Hepatocyte (in vitro differentiated cells): ENCODE measurements at regions not wholly inside any gene's neighbourhood (a gene's known extent, or its start where the extent isn't known, plus 50 kb on each side); places are given as distances from the start of the nearest gene placed in this dataset.
"Not testable (repeated sequence)": the region's sequence is repeated elsewhere in the genome, so short reads cannot be mapped to it uniquely, and the experiment has no call there.

Source experiments
- DNase-seq: peaks from one replicate; pipeline ENCODE4 v3.0.0-alpha.2; 2016; ENCODE audit warnings: low spot score
- H2AFZ ChIP-seq: fragments of 200-600 bp; sonication (generic); 2 replicates; pipeline ENCODE4 v1.6.0; 2016; ENCODE audit warnings: antibody characterized with exemption, mild to moderate bottlenecking
- H3K27ac ChIP-seq: fragments of 200-600 bp; sonication (generic); 2 replicates; pipeline ENCODE4 v1.5.1; 2016; ENCODE audit warnings: mild to moderate bottlenecking
- H3K27me3 ChIP-seq: fragments of 200-600 bp; sonication (generic); 2 replicates; pipeline ENCODE4 v1.6.1; 2016
- H3K36me3 ChIP-seq: fragments of 200-600 bp; sonication (generic); replicated peaks from 2 replicates; pipeline ENCODE4 v1.5.1; 2016; ENCODE audit warnings: low read depth; ENCODE audit not compliant: insufficient read depth
- H3K4me1 ChIP-seq: fragments of 200-600 bp; sonication (generic); 2 replicates; pipeline ENCODE4 v1.5.1; 2016; ENCODE audit warnings: mild to moderate bottlenecking, moderate library complexity; ENCODE audit not compliant: insufficient read depth
- H3K4me2 ChIP-seq: fragments of 200-600 bp; sonication (generic); 2 replicates; pipeline ENCODE4 v1.6.0; 2016
- H3K4me3 ChIP-seq: fragments of 200-600 bp; sonication (generic); 2 replicates; pipeline ENCODE4 v1.5.1; 2016; ENCODE audit warnings: mild to moderate bottlenecking
- H3K79me2 ChIP-seq: fragments of 200-600 bp; sonication (generic); 2 replicates; pipeline ENCODE4 v1.6.0; 2017; ENCODE audit warnings: mild to moderate bottlenecking
- H3K9me2 ChIP-seq: fragments of 200-600 bp; sonication (generic); replicated peaks from 2 replicates; pipeline ENCODE4 v1.6.0; 2017; ENCODE audit warnings: mild to moderate bottlenecking; ENCODE audit not compliant: insufficient read depth
- H3K9me3 ChIP-seq: fragments of 200-600 bp; sonication (generic); 2 replicates; pipeline ENCODE4 v1.5.1; 2016; ENCODE audit warnings: low read depth, mild to moderate bottlenecking
- H4K20me1 ChIP-seq: fragments of 200-600 bp; sonication (generic); 2 replicates; pipeline ENCODE4 v1.6.0; 2016; ENCODE audit warnings: mild to moderate bottlenecking; ENCODE audit not compliant: insufficient read depth, poor library complexity, severe bottlenecking
- CTCF ChIP-seq: fragments of 200-600 bp; sonication (generic); IDR thresholded peaks from 2 replicates; pipeline ENCODE4 v1.5.1; 2016; ENCODE audit warnings: antibody characterized with exemption, mild to moderate bottlenecking; ENCODE audit not compliant: poor library complexity
- EZH2 ChIP-seq: fragments of 200-600 bp; sonication (generic); IDR thresholded peaks from 2 replicates; pipeline ENCODE4 v1.6.1; 2016; ENCODE audit warnings: antibody characterized with exemption, mild to moderate bottlenecking, borderline replicate concordance
- EZH2phosphoT487 ChIP-seq: fragments of 200-600 bp; sonication (generic); IDR thresholded peaks from one replicate; pipeline ENCODE4 v1.6.1; 2018; ENCODE audit warnings: antibody characterized with exemption, mild to moderate bottlenecking, low read depth, moderate library complexity; ENCODE audit not compliant: unreplicated experiment, severe bottlenecking
- WGBS: methylation state at CpG from one replicate; pipeline ENCODE4 v1.1.6; 2016; ENCODE audit warnings: low lambda C conversion rate; ENCODE audit errors: missing lambda C conversion rate; 5-methylcytosine and 5-hydroxymethylcytosine counted together

GRCh38 chr3:166519443-166519842, 682.2 kb upstream of the BCHE start:
- no peak for TF ChIP-seq EZH2phosphoT487
- no peak for TF ChIP-seq CTCF
- no peak for TF ChIP-seq EZH2
- no peak overlapping the region for H3K27ac ChIP-seq
- no peak overlapping the region for H2AFZ ChIP-seq
- H3K9me2 ChIP-seq = no peaks in the 10 kb centered on the region
- no peaks in the 10 kb centered on the region for H3K36me3 ChIP-seq
- no peak overlapping the region for H3K4me3 ChIP-seq
- H3K4me1 ChIP-seq = no peaks in the 10 kb centered on the region
- no peak for DNase-seq
- H4K20me1 ChIP-seq = no peaks in the 10 kb centered on the region
- peaks cover 4% of the 10 kb centered on the region for H3K9me3 ChIP-seq
- H3K79me2 ChIP-seq = no peaks in the 10 kb centered on the region
- WGBS = 95% methylated on average over 2 of the region's 2 CpGs
- H3K4me2 ChIP-seq = no peak overlapping the region
- H3K27me3 ChIP-seq = no peaks in the 10 kb centered on the region

- Histone ChIP-seq H3K4me2 (no peak overlapping the region), H3K9me2 (no peaks in the 10 kb centered on the region), H3K27me3 (no peaks in the 10 kb centered on the region), H3K4me1 (no peaks in the 10 kb centered on the region), H3K27ac (no peak overlapping the region), H3K4me3 (no peak overlapping the region), H3K79me2 (no peaks in the 10 kb centered on the region), H3K36me3 (no peaks in the 10 kb centered on the region), H4K20me1 (no peaks in the 10 kb centered on the region), H2AFZ (no peak overlapping the region), H3K9me3 (peaks cover 4% of the 10 kb centered on the region)
- TF ChIP-seq CTCF = no peak
- TF ChIP-seq EZH2 = no peak
- no peak for TF ChIP-seq EZH2phosphoT487
- DNase-seq = no peak
- 86% methylated on average over 2 of the region's 2 CpGs for WGBS
These were observed 680.8 kb upstream of the BCHE start for GRCh38 chr3:166518040-166518439.

GRCh38 chr3:166510382-166510781, 673.2 kb upstream of the BCHE start:
- WGBS = 74% methylated on average over 4 of the region's 4 CpGs
- Histone ChIP-seq H2AFZ (no peak overlapping the region), H3K9me2 (no peaks in the 10 kb centered on the region), H3K27ac (no peak overlapping the region), H3K36me3 (no peaks in the 10 kb centered on the region), H3K4me3 (no peak overlapping the region), H3K4me2 (no peak overlapping the region), H3K9me3 (no peaks in the 10 kb centered on the region), H3K27me3 (no peaks in the 10 kb centered on the region), H3K79me2 (no peaks in the 10 kb centered on the region), H3K4me1 (no peaks in the 10 kb centered on the region), H4K20me1 (no peaks in the 10 kb centered on the region)
- DNase-seq = no peak
- TF ChIP-seq EZH2phosphoT487 = no peak
- TF ChIP-seq CTCF = no peak
- no peak for TF ChIP-seq EZH2

GRCh38 chr3:166500420-166500819, 663.2 kb upstream of the BCHE start:
- H3K79me2 ChIP-seq, H2AFZ ChIP-seq: not testable (repeated sequence)

More at GRCh38 chr3:166500420-166500819, 663.2 kb upstream of the BCHE start:
- H4K20me1 ChIP-seq, H3K27ac ChIP-seq, H3K4me3 ChIP-seq, H3K4me1 ChIP-seq, H3K36me3 ChIP-seq, H3K9me3 ChIP-seq, H3K9me2 ChIP-seq, H3K27me3 ChIP-seq, DNase-seq, H3K4me2 ChIP-seq: not testable (repeated sequence)
- 74% methylated on average over 2 of the region's 2 CpGs for WGBS
